CD4-positive, alpha-beta T cell treated with Interleukin-17A for 1 hour (primary cell): ENCODE measurements at regions not wholly inside any gene's neighbourhood (a gene's known extent, or its start where the extent isn't known, plus 50 kb on each side); places are given as distances from the start of the nearest gene placed in this dataset.
"Not testable (repeated sequence)": the region's sequence is repeated elsewhere in the genome, so short reads cannot be mapped to it uniquely, and the experiment has no call there.

ENCODE experiments used
- DNase-seq: peaks from one replicate; pipeline ENCODE4 v3.0.0-alpha.2; 2020

DNA sequence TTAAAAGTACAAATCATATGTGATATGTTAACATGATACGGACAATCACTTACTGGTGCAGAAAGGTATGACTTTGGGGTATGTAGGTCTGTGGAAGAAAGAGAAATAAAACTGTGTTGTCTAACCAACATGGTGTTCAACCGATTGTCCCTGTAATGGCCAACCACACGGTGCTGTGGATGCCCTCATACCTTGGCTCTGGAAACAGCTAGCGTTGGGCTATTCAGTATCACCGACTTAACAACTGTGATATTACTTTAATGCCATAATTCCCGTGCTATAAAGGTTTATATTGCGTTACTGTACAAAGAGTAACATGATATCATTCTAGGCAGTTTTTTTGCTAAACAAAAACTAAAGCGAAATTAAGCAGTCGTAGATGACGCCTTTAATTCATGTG, 448.3 kb downstream of the EFNB2 start:
- no peak for DNase-seq

DNA sequence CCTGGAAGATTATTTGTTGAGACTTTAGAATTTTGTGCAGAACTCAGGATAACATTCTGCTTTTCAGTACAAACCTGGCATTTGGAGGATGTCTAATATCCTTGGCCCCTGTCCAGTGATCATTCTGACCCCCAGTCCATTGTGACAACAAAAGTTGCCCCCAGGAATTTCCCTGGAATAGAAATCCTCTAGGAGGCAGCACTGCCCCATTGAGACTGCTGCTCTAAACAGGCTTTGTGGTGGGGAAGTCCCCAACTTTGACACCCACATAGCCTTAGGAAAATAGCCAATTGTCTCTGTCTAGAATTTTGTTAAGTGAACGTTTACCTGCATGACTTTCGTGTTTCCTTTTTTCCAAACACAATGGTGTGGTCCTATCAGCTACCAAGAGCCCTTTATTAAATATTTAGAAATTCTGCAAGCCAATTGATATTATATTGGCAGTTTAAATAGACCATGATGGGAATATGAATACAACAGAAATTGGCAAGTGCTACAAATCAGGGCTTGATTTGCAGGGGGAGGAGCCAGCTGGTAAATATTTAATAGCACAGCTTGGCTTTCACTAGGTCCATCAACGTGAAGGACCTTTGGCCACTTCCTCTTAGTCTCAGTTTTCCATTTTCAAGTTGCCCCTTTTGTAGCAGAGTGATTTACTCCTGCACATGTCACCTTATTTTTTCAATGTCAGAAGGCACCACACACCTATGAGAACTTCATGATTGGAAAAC, 451.7 kb downstream of the EFNB2 start:
- no peak for DNase-seq

DNA sequence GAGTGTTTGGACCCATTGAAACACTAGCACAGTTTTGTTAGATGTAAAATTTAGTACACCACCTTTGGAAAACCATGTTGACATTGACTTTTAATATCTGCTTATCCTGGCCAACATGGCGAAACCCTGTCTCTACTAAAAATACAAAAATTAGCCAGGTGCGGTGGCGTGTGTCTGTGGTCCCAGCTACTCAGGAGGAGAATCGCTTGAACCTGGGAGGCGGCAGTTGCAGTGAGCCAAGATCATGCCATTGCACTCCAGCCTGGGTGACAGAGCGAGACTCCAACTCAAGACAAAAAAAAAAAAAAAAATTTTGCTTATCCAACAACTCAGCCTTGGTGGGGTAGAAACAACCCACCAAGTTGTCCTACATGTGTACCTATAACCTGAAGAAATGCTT, 454.2 kb downstream of the EFNB2 start:
- DNase-seq, result not testable (repeated sequence)

DNA sequence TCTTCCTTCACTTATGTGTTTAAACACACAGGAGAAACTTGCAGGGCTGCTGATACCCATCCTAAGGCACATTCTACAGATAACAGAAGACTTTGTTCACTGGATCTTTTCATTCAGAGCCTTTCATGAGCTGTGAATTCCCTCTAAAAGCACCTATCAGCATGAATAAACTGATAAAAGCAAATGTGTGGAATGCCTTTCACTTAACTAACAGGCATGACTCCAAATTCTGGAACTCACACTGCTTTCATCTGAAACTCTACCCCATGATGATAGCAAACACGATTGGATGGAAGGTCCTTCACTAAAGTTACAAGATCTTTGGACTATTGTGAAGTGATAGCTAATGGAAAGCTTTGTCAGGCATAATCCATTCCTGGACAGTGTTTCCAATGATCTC, 457.3 kb downstream of the EFNB2 start:
- no peak for DNase-seq

DNA sequence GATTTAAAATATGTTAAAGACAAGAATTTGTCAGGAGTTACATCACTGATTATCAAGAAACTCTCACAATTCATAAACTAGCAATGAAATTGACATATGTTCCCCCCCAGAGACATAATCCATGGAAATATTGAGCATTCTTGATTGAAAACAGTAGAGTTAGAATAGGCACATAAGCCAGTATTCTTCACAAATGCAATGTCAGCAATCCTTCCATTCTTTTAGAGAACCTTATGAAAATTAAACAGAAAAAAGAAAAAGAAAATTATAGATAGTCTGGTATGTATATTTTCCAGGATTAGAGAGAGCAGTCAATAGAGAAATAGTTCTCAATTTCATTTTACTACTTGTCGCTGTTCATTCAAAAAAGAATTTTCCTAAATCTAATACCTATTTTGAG, 458.4 kb downstream of the EFNB2 start:
- DNase-seq, result no peak

DNA sequence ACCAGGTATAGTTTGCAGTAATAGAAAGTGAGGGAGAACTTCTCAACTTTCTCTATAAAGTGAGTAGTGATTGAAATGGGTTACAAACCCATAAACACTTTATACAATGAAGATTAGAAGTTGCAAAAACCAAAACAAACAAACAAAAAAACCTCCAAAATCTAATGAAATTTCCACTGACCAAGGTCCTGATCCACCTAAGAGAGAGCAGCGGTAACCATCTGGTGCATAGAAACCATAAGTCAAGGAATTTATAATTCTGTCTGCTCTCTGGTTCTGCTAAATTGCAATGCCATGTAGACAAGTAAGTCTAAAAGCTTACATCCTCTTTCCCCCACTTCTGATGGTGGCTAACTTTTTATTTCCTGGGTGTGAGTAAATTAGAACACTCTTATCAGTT, 463.4 kb downstream of the EFNB2 start:
- DNase-seq, result no peak

DNA sequence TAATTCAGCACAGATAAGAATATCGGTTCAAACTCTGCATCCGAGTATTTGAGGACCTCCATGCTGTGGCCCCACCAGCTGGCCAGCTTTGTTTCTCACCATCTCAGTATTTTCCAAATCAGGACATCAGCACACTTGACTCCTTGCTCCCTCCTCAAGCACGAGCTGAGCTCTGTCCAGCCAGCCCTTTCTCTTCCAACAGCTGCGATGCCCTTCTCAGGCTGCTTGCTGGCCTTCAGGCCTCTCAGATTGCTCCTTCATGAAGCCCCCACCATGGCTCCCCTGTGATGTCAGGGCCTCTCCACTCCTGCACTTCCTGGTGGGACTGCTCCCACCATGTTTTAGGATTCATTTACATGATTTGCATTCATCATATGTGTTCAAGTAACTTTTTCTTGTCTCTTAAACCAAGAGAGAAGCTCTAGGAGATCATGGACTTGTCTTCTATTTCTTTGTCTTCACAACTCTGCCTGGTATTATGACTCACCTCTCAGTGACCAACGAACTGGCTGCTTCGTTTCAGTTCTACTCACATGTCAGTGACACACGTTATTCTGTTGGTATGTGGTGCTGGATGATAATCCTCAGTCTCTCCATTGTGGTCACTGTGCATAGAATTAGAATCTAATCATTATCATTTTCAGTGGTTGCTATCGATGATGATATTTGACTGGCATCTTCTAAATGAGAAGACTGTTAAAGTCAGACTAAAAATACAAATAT, 471.7 kb downstream of the EFNB2 start:
- DNase-seq, result no peak

DNA sequence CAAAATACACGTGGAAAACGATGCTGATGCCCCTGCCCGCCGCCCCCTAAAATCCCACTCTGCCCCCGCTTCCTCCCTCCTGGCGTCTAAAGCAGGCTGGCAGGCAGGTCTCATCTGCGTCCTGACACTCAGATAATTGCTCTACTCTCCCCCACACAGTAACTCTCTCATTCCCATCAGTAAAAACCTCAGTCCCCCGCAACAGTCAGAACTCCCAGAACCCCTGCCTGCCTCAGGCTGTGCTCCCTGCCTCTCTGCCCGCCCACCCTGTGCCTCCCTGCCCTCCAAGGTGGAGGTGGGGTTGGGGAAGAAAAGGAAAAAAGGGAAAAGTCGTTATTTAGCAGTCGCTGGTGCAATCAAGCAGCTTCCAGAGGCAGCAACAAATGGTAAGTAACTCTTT, 473.7 kb downstream of the EFNB2 start:
- no peak for DNase-seq

DNA sequence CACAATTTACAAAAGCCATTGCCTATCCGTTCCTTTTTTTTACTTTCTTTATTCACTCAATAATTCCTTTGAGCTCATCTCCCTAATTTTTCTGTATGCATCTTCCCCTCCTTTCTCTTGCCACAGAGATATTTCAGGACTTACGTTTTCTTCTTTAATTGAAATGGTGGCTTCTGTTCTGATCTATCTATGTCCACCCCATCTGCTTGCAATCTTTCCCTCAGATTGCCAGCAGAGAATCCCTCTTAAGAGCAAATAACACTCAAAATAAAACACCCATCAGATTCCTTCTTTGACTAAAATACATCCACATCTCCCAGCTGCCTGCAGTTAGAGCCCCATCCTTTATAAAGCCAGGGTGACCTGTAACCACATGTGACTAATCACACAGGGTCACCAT, 478.6 kb downstream of the EFNB2 start:
- no peak for DNase-seq

DNA sequence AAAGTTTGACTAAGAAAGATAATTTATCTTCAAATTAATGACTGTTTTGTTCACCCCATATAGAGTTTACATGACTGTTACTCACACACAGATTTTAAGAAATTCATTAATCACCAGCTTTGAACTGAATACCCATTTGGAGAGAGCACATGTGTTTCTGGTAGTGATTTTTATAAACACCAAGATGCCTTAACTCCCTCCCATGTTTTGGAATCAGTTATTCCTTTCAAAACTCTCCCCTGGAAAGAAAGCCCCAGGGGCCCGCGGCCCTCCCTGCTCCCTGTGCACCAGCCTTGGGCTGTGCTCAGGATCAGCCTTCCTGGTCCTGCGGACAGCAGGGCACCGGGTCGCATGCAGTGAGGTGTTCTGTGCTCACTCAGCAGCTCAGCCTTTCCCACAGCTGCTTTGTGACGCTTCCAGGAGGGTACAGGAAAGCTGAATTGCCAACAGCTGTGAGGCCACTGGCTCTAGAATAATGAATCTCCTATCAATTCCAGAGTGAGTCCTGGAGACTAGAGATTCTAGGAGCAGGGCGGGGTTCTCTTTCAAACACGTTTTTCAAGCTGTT, 483.2 kb downstream of the EFNB2 start:
- DNase-seq, result no peak

DNA sequence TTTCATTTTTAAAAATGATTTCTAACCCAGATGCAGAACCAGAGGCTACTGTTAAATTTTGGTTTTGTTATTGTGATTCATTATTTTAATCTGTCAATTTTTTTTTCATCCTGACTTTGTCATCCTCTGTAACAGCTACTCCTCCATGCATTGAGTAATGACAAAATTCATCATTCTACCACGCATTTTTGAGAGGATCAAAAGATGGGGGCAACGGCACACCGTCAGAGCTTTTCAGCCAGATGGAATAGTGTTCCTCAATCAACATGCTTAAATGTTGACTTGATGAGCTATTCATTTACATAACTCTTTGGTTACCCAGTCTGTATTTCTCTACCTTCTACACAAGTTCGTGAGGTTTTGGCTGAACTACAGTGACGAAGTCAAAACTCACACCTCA, 486.3 kb downstream of the EFNB2 start:
- DNase-seq, result no peak

DNA sequence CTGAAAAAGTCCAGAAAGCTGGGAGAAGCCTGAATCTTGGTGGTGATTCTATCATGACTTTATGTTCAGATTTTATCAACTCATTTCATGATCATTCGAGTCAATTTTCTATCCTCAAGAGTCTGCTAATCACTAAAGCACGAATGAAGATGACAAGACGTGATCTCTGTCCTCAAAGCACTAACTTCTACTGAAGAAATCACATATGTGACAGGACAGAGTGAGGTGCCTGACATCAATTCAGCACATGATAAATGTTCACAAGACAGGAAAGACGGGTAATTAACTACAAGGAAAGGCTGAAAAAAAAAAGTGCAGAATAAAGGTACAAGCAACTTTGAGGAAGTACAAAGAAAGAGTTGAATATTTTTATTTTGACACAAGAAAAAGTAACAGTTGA, 487.1 kb downstream of the EFNB2 start:
- DNase-seq, result no peak

DNA sequence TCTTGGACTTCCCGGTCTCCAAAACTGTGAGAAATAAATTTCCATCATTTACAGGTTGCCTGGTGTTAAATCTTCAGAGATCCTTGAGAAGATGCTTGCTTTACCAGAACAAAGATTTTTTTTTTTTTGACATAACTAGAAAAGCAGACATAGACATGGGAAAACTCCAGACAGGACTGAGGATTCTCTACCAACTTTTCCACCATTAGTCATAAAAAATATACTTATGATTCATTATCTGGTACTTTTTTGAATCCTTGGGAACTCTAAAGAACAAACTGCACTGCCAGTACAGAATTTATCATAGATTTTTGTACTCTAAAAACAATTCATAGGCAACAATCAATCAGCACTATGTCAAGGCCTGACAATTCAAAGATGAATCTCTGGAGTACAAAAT, 487.6 kb downstream of the EFNB2 start:
- DNase-seq, result no peak

DNA sequence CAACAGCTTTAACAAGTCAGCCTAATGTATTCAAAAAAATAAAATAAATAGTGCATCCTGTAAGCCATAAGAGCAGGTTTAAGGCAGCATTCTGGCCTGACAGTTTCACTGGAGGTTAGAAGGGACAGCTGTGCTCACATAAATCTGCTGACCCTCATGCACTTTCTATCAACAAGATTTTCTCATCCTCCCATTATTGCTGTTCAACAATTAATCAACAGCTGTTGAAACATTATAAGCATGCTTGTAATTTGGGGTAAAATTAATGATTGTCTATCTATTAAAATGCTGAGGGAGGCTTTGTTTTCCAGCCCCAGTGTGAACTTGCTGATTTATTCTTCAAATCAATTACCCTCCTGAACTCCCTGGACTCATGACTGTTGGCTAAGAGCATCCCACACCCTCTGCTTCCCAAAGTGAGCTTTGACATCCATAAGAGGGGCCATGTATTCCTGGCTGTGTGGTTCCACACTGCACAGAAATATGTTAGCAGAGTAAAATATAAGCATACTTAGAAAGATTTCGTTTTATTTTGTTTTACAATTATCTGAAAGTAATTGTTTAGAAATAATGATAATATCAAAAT, 492.4 kb downstream of the EFNB2 start:
- DNase-seq, result no peak

DNA sequence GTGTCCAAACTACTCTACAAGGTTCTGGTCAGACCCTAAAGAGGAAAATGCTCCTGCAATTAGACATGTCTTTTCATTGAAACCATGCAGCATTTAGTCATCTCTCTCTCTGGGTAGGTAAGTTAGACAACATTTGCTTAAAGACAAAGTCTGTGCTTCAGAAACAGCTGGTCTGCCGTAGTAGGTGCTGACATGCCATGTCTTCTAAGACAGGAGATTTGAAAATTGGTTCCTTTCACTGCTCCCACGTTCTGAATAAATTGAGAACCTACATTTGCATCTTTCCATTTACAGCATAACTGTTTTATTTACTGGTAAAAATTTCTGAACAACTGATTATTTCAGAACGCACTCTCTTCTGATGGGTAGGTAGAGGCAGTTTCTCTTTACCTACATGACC, 494.0 kb downstream of the EFNB2 start:
- no peak for DNase-seq

DNA sequence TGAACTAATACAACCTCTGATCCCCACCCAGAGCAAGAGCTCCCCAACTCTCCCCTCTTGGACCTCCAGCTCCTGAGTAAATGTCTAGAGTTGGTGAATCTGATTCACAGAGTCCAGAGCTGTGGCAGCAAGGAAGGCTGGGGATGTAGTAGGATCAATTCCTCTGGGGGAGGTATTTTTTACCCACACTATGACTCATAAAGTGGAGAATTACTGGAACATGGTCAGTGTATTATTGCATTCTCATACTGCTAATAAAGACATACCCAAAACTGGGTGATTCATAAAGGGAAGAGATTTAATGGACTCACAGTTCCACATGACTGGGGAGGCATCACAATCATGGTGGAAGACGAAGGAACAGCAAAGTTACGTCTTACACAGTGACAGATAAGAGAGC, 496.7 kb downstream of the EFNB2 start:
- DNase-seq, result no peak

DNA sequence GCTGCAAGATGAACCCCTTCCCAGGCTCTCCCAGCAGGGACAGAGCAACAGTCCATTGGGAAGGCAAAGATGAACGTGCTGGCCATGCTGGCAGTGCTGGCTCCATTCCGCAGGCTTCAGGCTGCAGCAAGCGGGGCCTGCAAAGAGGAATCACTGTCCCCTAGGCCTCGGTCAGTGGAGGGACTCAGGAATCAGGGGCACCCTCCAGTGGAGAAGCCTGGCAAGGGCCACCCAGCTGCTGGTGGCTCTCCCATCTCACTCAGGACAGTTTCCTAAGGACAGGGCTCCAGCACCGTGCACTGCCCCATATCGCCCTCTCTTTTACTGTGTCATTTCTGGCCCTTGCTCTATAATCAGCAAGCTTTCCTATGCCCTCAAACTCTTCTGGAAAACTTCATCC, 498.6 kb downstream of the EFNB2 start:
- DNase-seq, result no peak

DNA sequence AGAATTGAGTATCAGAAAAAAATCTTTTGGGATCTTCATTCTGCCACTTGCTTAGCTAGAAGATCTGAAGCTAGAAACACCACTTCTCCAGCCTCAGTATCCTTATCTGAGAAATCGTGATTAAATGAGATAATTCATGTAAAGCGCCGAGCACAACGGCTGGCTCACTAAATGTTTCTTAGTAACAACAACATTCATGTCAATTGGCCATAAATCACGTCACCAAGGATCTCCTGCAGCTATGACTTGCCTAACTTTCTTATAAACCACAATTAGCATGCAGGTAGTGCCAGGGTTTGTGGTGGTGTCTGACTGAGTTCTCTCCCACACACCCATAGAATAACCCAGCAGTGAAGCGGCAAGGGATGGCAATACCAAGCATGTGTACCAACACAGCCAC, 501.3 kb downstream of the EFNB2 start:
- DNase-seq, result no peak

DNA sequence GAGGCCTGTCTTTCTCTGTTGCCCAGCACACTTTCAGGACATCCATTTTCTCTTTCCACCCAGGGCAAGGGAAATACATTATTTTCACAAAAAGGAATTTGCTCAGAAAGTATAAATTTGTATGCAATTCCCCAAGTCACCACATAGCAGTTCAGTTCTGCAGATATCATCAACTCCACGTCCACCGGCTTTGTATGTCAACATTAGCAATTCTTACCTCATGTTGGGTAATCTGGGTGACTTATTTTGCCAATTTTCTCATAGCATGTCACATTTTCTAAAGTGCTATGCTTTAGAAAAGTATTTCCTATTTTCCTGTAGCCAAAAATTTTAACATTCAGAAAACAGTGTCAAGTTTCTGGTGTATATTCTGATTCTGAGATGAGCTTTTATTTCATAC, 501.8 kb downstream of the EFNB2 start:
- DNase-seq, result no peak

DNA sequence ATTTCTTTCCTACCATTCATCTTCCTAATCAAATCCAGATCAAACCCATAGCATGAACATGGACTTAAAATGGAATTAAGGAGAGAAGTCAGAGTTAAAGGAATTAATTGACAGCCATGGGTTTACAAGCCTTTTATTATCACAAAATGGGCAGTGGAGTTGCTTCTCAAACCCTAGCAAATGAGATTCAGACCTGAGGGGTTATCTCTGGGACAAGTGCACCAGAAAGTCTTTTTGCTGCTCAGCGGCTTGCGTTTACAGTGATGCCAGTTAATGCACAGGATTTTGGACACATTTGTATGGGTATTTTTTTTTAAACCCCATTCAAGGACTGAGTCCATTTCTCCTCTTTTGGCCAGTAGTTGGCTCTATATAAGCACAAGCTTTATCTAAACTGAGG, 503.0 kb downstream of the EFNB2 start:
- no peak for DNase-seq

DNA sequence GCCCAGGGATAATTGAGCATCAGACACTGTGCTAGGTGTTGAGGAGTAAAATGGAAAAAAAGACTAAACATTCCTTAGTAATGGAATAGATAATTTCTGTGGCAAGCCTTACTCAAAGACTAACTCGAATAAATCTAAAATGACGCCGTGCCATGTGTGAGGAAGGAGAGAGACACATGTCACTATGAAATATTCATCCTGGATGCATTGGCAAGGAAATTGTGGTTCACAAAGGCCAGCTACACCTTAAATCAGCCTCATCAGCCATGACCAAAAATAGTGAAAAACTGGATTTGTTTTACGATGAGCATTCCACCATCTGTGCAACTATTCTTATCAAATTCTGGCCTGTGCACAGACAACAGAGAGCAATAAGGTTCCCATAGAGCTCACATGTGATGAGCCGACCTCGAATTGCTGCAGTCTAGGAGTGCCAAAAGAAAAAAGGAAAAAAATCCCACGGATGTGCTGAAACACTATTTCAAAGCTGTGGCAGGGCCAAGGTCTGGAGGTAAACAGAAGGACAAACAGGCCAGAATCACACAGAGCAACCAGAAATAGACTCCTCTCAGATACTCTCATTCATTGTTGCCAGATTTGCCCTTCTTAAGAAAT, 505.7 kb downstream of the EFNB2 start:
- DNase-seq, result no peak

DNA sequence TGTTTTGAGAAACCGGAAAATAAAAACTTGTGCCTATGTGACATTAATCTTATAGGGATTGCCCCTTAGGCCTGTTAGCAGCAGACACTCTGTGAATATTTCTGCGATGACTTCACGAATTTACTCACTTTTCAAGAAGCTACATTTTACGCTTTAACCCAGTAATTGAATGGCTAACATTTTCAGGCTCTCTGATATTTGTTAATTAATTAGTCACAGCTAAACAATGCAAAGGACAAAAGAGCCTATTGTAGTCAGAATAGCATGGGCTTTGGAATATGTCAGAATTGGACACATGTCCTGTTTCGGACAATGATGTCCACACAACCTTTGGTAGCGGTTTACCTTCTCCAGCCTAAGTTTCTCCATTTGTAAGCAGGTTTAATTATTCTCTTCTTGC, 506.6 kb downstream of the EFNB2 start:
- DNase-seq, result no peak

DNA sequence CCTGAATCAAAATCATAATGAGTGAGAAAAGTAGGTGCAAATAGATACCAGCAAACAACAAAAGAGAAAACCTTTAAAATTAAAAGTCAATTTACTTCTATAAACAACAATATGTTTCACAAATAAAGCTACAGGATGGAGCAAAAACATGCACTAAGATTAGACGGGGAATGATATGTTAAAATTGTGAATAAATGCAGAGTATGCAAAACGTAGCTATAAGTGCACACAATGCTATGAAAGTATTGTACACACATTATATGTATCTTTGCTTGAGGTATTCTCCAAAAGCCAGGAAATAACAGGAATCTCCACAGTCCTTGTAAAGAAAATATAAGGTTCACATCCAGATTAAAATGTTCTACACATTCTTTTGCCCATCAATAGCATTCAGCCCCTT, 523.9 kb downstream of the EFNB2 start:
- no peak for DNase-seq

DNA sequence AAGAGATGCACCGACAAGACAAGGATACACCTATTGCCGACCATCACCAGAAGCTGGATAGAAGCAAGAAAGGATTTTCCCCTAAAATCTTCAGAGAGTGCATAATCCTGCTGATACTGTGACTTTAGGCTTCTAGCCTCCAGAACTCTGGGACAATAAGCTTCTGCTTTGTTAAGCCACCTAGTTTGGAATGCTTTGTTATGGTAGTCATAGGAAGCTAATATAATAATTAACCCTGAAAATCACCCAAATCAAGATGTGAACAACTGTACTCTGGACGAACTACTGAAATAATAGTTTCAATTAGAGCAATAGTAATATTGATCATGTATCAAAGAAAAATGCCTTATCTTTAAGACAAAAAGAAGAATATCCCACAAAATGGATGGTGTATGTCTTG, 524.6 kb downstream of the EFNB2 start:
- DNase-seq, result no peak
